Peyer's patch (tissue), 4 donors: ENCODE measurements at regions not wholly inside any gene's neighbourhood (a gene's known extent, or its start where the extent isn't known, plus 50 kb on each side); places are given as distances from the start of the nearest gene placed in this dataset.

Source experiments
- POLR2A ChIP-seq, 2 donors: fragments of 450-650 bp; IDR thresholded peaks; one replicate each; pipeline ENCODE4 v1.5.1; 2017; ENCODE audit warnings: antibody characterized with exemption in 2 of 2, mild to moderate bottlenecking in 2 of 2, moderate library complexity in 2 of 2
- TF ChIP-seq, protein P1 (sequence below), 6 experiments: fragments of 450-650 bp in 4 of 6; fragments of 200-600 bp in 2 of 6; sonication (generic) in 1 of 6; IDR thresholded peaks; one replicate each; pipeline ENCODE4 v1.5.1; 2017 to 2019; ENCODE audit warnings: antibody characterized with exemption in 6 of 6, mild to moderate bottlenecking in 3 of 6, moderate library complexity in 1 of 6

DNA sequence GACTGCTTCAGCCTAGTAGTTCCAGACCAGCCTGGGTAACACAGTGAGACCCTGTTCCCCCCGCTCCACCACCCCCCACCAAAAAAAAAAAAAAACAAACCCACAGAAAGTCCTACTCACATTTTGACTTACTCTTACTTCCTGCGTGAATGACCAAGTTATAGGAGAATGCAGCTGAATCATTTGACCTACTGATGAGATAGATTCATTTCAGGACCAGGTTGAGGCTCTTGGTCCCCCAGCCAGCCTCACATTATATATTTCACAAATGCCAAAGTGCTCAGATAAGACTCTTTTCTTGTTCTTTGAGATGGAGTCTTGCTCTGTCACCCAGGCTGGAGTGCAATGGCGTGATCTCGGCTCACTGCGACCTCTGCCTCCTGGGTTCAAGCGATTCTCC lies 70.2 kb downstream of the KLF5 start:
- no peak for TF ChIP-seq POLR2A (IDR thresholded peaks at IDR 0.05)
- TF ChIP-seq, protein P1, sequence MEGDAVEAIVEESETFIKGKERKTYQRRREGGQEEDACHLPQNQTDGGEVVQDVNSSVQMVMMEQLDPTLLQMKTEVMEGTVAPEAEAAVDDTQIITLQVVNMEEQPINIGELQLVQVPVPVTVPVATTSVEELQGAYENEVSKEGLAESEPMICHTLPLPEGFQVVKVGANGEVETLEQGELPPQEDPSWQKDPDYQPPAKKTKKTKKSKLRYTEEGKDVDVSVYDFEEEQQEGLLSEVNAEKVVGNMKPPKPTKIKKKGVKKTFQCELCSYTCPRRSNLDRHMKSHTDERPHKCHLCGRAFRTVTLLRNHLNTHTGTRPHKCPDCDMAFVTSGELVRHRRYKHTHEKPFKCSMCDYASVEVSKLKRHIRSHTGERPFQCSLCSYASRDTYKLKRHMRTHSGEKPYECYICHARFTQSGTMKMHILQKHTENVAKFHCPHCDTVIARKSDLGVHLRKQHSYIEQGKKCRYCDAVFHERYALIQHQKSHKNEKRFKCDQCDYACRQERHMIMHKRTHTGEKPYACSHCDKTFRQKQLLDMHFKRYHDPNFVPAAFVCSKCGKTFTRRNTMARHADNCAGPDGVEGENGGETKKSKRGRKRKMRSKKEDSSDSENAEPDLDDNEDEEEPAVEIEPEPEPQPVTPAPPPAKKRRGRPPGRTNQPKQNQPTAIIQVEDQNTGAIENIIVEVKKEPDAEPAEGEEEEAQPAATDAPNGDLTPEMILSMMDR (IDR thresholded peaks at IDR 0.05) = no peak
